ENCODE measurements at regions not wholly inside any gene's neighbourhood (a gene's known extent, or its start where the extent isn't known, plus 50 kb on each side); places are given as distances from the start of the nearest gene placed in this dataset.

DNA sequence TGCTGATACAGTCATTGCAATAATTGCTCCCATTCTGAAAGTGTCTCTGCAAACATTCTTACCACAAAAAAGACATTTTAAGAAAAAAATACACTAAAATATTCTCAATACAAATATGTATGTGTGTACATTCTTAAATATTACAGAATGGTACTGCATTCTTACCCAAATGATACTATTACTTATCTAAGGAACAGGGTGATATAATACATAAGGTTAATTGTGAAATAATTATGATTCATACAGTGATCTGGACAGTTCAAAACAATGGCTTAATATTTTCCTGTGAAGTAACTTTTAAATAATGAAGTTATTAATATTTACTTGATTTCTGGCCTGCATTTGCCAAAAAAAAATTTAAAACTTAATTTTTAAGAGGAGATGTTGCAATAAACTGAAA is 694.6 kb downstream of the TUSC7 start:
- TF ChIP-seq, protein P1, sequence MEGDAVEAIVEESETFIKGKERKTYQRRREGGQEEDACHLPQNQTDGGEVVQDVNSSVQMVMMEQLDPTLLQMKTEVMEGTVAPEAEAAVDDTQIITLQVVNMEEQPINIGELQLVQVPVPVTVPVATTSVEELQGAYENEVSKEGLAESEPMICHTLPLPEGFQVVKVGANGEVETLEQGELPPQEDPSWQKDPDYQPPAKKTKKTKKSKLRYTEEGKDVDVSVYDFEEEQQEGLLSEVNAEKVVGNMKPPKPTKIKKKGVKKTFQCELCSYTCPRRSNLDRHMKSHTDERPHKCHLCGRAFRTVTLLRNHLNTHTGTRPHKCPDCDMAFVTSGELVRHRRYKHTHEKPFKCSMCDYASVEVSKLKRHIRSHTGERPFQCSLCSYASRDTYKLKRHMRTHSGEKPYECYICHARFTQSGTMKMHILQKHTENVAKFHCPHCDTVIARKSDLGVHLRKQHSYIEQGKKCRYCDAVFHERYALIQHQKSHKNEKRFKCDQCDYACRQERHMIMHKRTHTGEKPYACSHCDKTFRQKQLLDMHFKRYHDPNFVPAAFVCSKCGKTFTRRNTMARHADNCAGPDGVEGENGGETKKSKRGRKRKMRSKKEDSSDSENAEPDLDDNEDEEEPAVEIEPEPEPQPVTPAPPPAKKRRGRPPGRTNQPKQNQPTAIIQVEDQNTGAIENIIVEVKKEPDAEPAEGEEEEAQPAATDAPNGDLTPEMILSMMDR (IDR thresholded peaks at IDR 0.05; ENCODE audit: borderline replicate concordance, extremely low read depth, insufficient read depth), result no peak
- H3K36me3 ChIP-seq (ENCODE audit: control insufficient read depth in 2 of 3, insufficient read depth in 3 of 3, low read length in 3 of 3), result no peaks in the 10 kb centered on the region
- H3K9ac ChIP-seq (ENCODE audit: low read length in 3 of 3), result no peak overlapping the region
- intact Hi-C loops (cut with DNase I), result no loop called here
- H3K9me3 ChIP-seq (ENCODE audit: control insufficient read depth in 2 of 3, insufficient read depth in 1 of 3, low read length in 3 of 3), result no peaks in the 10 kb centered on the region
- no peaks in the 10 kb centered on the region for H3K27me3 ChIP-seq (ENCODE audit: control insufficient read depth, insufficient read depth, low read length)
- DNase-seq, result no peak
- no peak overlapping the region for H3K27ac ChIP-seq (ENCODE audit: low read depth in 2 of 2, low read length in 2 of 2)
- FAIRE-seq, result no peak
- no peak overlapping the region for H3K4me3 ChIP-seq (ENCODE audit: low read length in 3 of 3)
- no peaks in the 10 kb centered on the region for H3K4me1 ChIP-seq (ENCODE audit: control insufficient read depth in 2 of 3, insufficient read depth in 2 of 3, low read depth in 1 of 3, low read length in 3 of 3)

DNA sequence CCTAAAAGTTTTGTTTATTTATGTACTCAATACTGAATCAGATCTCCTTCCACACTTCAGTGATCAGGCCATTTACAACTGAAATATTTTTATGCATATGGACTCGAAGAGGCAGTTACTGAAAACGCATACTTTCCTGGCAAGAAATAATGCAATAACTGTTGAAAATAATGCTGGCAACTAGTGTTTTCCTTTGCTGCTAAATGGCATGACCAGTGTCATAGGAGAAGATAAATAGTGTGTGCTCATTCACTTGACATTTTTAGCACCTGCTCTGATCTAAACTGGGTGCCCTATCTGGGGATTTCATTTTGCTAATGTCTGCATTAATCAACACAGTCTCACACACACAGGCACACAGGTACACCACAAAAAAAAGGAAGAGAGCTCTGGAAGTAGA is 695.2 kb downstream of the TUSC7 start:
- intact Hi-C loops (cut with DNase I), result no loop called here
- no peak for DNase-seq

DNA sequence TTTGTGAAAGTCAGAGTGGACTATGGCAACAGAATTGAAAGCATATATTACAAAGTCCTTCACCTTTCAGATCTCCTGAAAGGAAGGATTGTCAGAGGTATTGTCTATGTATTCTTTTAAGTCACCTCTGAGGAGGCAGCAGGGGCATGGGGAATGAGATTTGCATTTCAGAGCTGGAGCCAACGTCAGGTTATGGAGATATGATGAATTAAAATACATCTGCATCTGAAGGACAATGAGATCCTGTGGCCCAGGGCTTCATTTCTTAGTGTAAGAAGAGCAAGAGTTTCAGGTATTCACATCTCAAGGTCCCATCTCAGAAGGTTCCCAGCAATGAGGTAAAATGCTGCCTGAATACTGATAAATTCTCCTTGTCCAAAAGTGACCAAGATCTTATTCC is 695.8 kb downstream of the TUSC7 start:
- Histone ChIP-seq H3K27me3 (ENCODE audit: control insufficient read depth, insufficient read depth, low read length) (no peaks in the 10 kb centered on the region), H3K4me1 (ENCODE audit: control insufficient read depth in 2 of 3, insufficient read depth in 2 of 3, low read depth in 1 of 3, low read length in 3 of 3) (no peaks in the 10 kb centered on the region), H3K4me3 (ENCODE audit: low read length in 3 of 3) (no peak overlapping the region), H3K27ac (ENCODE audit: low read depth in 2 of 2, low read length in 2 of 2) (no peak overlapping the region), H3K9me3 (ENCODE audit: control insufficient read depth in 2 of 3, insufficient read depth in 1 of 3, low read length in 3 of 3) (no peaks in the 10 kb centered on the region), H3K36me3 (ENCODE audit: control insufficient read depth in 2 of 3, insufficient read depth in 3 of 3, low read length in 3 of 3) (no peaks in the 10 kb centered on the region), H3K9ac (ENCODE audit: low read length in 3 of 3) (no peak overlapping the region)
- DNase-seq, result no peak
- FAIRE-seq, result no peak
- intact Hi-C loops (cut with DNase I), result no loop called here
- TF ChIP-seq, protein P1 (IDR thresholded peaks at IDR 0.05; ENCODE audit: borderline replicate concordance, extremely low read depth, insufficient read depth), result no peak

More for the DNA sequence above, 695.2 kb downstream of the TUSC7 start:
- Histone ChIP-seq H3K36me3 (ENCODE audit: control insufficient read depth in 2 of 3, insufficient read depth in 3 of 3, low read length in 3 of 3) (no peaks in the 10 kb centered on the region), H3K9ac (ENCODE audit: low read length in 3 of 3) (no peak overlapping the region), H3K27me3 (ENCODE audit: control insufficient read depth, insufficient read depth, low read length) (no peaks in the 10 kb centered on the region), H3K4me1 (ENCODE audit: control insufficient read depth in 2 of 3, insufficient read depth in 2 of 3, low read depth in 1 of 3, low read length in 3 of 3) (no peaks in the 10 kb centered on the region), H3K4me3 (ENCODE audit: low read length in 3 of 3) (no peak overlapping the region), H3K27ac (ENCODE audit: low read depth in 2 of 2, low read length in 2 of 2) (no peak overlapping the region), H3K9me3 (ENCODE audit: control insufficient read depth in 2 of 3, insufficient read depth in 1 of 3, low read length in 3 of 3) (no peaks in the 10 kb centered on the region)
- FAIRE-seq, result no peak
- TF ChIP-seq, protein P1 (IDR thresholded peaks at IDR 0.05; ENCODE audit: borderline replicate concordance, extremely low read depth, insufficient read depth), result no peak

DNA sequence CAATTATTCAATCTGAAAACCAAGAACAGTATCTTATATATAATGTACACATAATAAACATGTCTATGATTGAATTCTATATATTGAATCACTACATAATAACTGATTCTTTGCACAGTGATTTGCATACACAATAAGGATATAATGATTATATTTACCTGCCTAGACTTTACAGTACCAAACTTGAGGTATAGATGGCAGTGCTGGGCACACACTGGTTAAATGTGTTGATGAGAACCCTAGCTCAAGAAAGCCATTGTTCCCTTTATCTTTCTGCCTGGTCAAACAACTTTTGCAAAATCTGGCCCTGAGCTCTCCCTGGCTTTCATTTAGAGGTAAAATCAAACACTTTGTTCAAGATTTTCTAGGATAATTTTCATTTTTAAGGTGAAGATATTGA is 697.7 kb downstream of the TUSC7 start:
- intact Hi-C loops (cut with DNase I), result no loop called here
- TF ChIP-seq, protein P1 (IDR thresholded peaks at IDR 0.05; ENCODE audit: borderline replicate concordance, extremely low read depth, insufficient read depth), result no peak
- Histone ChIP-seq H3K4me3 (ENCODE audit: low read length in 3 of 3) (no peak overlapping the region), H3K9ac (ENCODE audit: low read length in 3 of 3) (no peak overlapping the region), H3K27me3 (ENCODE audit: control insufficient read depth, insufficient read depth, low read length) (no peaks in the 10 kb centered on the region), H3K27ac (ENCODE audit: low read depth in 2 of 2, low read length in 2 of 2) (no peak overlapping the region), H3K36me3 (ENCODE audit: control insufficient read depth in 2 of 3, insufficient read depth in 3 of 3, low read length in 3 of 3) (no peaks in the 10 kb centered on the region), H3K4me1 (ENCODE audit: control insufficient read depth in 2 of 3, insufficient read depth in 2 of 3, low read depth in 1 of 3, low read length in 3 of 3) (no peaks in the 10 kb centered on the region), H3K9me3 (ENCODE audit: control insufficient read depth in 2 of 3, insufficient read depth in 1 of 3, low read length in 3 of 3) (no peaks in the 10 kb centered on the region)
- FAIRE-seq, result no peak
- DNase-seq, result no peak

All from kidney (tissue), 13 donors.